LNCAP (cell line): ENCODE measurements at regions not wholly inside any gene's neighbourhood (a gene's known extent, or its start where the extent isn't known, plus 50 kb on each side); places are given as distances from the start of the nearest gene placed in this dataset.

Experiments
- CTCF ChIP-seq: fragments of 450-650 bp; IDR thresholded peaks from 2 replicates; pipeline ENCODE4 v1.5.1; 2017; ENCODE audit warnings: mild to moderate bottlenecking

- no peak for TF ChIP-seq CTCF
These were observed 197.3 kb downstream of the ZBTB18 start for GRCh38 chr1:244248426-244248825.

- no peak for TF ChIP-seq CTCF
These were observed 199.5 kb downstream of the ADSS2 start for GRCh38 chr1:244252211-244252610.

DNA sequence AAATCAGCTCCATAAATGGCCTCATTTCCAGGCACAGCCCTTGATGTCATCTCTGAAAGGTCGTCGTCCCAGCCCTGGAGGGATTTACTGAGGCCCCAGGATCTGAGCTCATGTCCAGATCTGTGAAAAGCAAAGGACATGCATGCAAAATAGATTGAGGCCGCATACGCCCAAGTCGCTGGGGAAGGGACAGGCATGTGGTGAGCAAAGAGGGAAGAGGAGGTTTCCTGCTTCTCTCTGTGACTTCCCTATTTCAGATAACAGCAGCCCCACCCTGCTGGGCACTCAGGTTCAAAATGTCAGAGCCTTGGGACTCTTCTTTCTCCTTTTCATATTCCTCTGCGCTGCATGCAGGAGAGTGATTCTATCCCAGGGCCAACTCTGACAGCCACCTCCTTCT is 197.2 kb downstream of the ADSS2 start:
- TF ChIP-seq CTCF = no peak

DNA sequence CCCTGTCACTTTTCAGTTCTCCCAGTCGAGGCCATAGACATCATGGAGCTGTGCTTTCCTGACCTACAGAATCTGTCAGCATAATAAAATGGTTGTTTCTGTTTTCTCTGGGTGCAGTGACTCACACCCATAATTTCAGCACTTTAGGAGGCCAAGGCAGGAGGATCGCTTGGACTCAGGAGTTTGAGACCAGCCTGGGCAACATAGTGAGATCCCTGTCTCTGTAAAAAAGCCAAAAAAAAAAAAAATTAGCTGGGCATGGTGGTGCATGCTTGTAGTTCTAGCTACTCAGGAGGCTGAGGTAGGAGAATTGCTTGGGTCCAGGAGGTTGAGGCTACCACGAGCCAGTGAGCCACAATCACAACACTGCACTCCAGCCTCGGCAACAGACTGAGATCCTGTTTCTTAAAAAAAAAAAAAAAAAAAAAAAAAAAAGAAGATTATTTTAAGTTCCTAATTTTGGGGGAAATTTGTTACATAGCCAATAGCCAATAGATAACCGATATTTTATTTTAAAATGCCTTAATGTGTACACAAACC is 196.2 kb downstream of the ADSS2 start:
- no peak for TF ChIP-seq CTCF

GRCh38 chr1:244256086-244256676 is 195.5 kb downstream of the ADSS2 start:
- TF ChIP-seq CTCF = no peak

GRCh38 chr1:244264163-244264562 is 187.5 kb downstream of the ADSS2 start:
- no peak for TF ChIP-seq CTCF

GRCh38 chr1:244265507-244265906 is 186.2 kb downstream of the ADSS2 start:
- TF ChIP-seq CTCF = no peak

DNA sequence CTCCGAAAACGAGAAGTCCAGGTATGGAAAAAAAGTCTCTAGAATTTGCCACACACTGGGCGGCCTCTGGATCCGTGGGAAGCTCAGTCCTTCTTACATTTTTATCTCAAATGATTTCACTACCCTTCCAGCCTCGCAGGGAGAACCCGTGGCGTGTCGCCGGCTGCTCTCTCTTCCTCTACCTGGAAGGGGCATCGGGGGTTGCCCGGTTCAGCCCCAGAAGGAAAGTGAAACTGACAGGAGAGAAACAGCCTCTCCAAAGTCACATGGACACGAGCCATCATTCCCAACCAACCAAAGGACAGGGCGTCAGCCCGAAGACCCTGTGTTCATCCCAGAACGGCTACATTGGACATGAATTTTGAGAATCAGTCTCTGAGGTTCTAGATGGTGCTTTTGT is 182.5 kb downstream of the ADSS2 start:
- TF ChIP-seq CTCF = no peak
